ENCODE measurements at regions not wholly inside any gene's neighbourhood (a gene's known extent, or its start where the extent isn't known, plus 50 kb on each side); places are given as distances from the start of the nearest gene placed in this dataset.

- no peak for DNase-seq
- TF ChIP-seq CTCF (IDR thresholded peaks at IDR 0.05) (no peak), POLR2A (IDR thresholded peaks at IDR 0.05) (no peak)
- Histone ChIP-seq H3K9me3 (no peaks in the 10 kb centered on the region), H3K27ac (no peak overlapping the region), H3K27me3 (no peaks in the 10 kb centered on the region), H3K4me1 (no peaks in the 10 kb centered on the region), H3K4me3 (no peak overlapping the region), H3K36me3 (replicated peaks in 1 of 2; ENCODE audit: insufficient read depth in 1 of 2, low read depth in 2 of 2) (no peaks in the 10 kb centered on the region)
- 58 to 75% methylated on average over 2 of the region's 2 CpGs for WGBS, 2 donors
- no peak for ATAC-seq
- intact Hi-C loops (cut with DNase I), result no loop called here
These were observed 206.9 kb upstream of the FSIP2 start for GRCh38 chr2:185531721-185532120.

GRCh38 chr2:185537689-185538088, 200.9 kb upstream of the FSIP2 start:
- H3K4me1 ChIP-seq, result no peaks in the 10 kb centered on the region
- ATAC-seq (no peak), DNase-seq (no peak)
- H3K36me3 ChIP-seq (replicated peaks in 1 of 2; ENCODE audit: insufficient read depth in 1 of 2, low read depth in 2 of 2), result no peaks in the 10 kb centered on the region
- H3K9me3 ChIP-seq, result no peaks in the 10 kb centered on the region
- H3K4me3 ChIP-seq, result no peak overlapping the region
- WGBS, 2 donors, result 83 to 91% methylated on average over 2 of the region's 2 CpGs
- no peak for TF ChIP-seq POLR2A (IDR thresholded peaks at IDR 0.05)
- TF ChIP-seq CTCF (IDR thresholded peaks at IDR 0.05), result no peak
- no peaks in the 10 kb centered on the region for H3K27me3 ChIP-seq
- intact Hi-C loops (cut with DNase I), result no loop called here
- H3K27ac ChIP-seq, result no peak overlapping the region

DNA sequence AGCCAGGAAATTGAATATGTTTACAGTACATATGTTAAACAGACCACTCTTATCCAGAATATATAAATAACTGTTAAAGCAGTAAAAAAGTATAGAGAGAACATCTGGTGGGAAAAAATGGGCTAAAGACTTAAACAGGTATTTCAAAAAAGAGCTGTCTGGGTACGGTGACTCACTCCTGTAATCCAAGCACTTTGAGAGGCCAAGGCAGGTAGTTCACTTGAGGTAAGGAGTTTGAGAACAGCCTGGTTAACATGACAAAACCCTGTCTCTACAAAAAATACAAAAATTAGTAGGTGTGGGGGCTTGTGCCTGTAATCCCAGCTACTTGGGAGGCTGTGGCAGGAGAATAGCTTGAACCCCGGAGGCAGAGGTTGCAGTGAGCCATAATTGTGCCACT, 171.4 kb upstream of the FSIP2 start:
- Histone ChIP-seq H3K36me3 (replicated peaks in 1 of 2; ENCODE audit: insufficient read depth in 1 of 2, low read depth in 2 of 2) (no peaks in the 10 kb centered on the region), H3K27me3 (no peaks in the 10 kb centered on the region), H3K27ac (no peak overlapping the region), H3K9me3 (no peaks in the 10 kb centered on the region), H3K4me3 (no peak overlapping the region), H3K4me1 (no peaks in the 10 kb centered on the region)
- no peak for ATAC-seq
- DNase-seq, result no peak
- TF ChIP-seq CTCF (IDR thresholded peaks at IDR 0.05) (no peak), POLR2A (IDR thresholded peaks at IDR 0.05) (no peak)
- 69 to 79% methylated on average over 2 of the region's 2 CpGs for WGBS, 2 donors
- intact Hi-C loops (cut with DNase I), result no loop called here

- TF ChIP-seq POLR2A (IDR thresholded peaks at IDR 0.05), result no peak
- H3K27ac ChIP-seq, result no peak overlapping the region
- intact Hi-C loops (cut with DNase I), result no loop called here
- H3K9me3 ChIP-seq, result no peaks in the 10 kb centered on the region
- H3K36me3 ChIP-seq (replicated peaks in 1 of 2; ENCODE audit: insufficient read depth in 1 of 2, low read depth in 2 of 2), result no peaks in the 10 kb centered on the region
- no peaks in the 10 kb centered on the region for H3K4me1 ChIP-seq
- WGBS, 2 donors, result 75 to 87% methylated on average over 8 of the region's 8 CpGs
- DNase-seq (no peak), ATAC-seq (no peak)
- H3K27me3 ChIP-seq, result no peaks in the 10 kb centered on the region
- no peak overlapping the region for H3K4me3 ChIP-seq
These were observed 170.7 kb upstream of the FSIP2 start for GRCh38 chr2:185567940-185568339.

GRCh38 chr2:185578322-185578721, 160.3 kb upstream of the FSIP2 start:
- no peak for TF ChIP-seq POLR2A (IDR thresholded peaks at IDR 0.05)
- no peak for TF ChIP-seq CTCF (IDR thresholded peaks at IDR 0.05)
- no peak overlapping the region for H3K4me3 ChIP-seq
- DNase-seq (no peak), ATAC-seq (no peak)
- no peak overlapping the region for H3K27ac ChIP-seq
- H3K36me3 ChIP-seq (replicated peaks in 1 of 2; ENCODE audit: insufficient read depth in 1 of 2, low read depth in 2 of 2), result no peaks in the 10 kb centered on the region
- H3K4me1 ChIP-seq, result no peaks in the 10 kb centered on the region
- intact Hi-C loops (cut with DNase I), result no loop called here
- peaks cover 0 to 2% (median 0%) of the 10 kb centered on the region in 3 donors for H3K9me3 ChIP-seq
- WGBS, 2 donors, result 11 to 45% methylated on average over 3 of the region's 3 CpGs
- H3K27me3 ChIP-seq, result no peaks in the 10 kb centered on the region

Measured in body of pancreas (tissue), 4 donors.